ENCODE measurements at regions not wholly inside any gene's neighbourhood (a gene's known extent, or its start where the extent isn't known, plus 50 kb on each side); places are given as distances from the start of the nearest gene placed in this dataset.

DNA sequence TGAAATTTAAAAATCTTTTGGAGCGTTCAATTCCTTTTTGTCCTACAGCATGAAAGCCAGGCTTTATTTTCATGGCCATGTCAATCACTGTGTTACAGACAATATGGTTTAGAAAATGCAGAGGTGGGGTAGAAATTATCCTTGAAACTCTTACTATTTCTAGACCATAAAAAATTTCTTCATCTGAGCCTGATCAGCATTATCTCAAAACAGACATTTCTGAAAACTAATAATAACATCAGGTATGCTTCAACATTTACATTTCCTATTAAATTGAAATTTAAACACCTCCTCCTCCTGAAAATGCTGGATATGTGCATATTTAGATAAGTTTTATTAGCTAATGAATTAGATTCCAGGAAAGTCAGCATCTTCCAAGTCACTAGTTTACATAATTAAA is 570.6 kb downstream of the RIT2 start:
- TF ChIP-seq POLR2A (IDR thresholded peaks at IDR 0.05; ENCODE audit: low read depth, low read length), result no peak
- TF ChIP-seq SPI1 (IDR thresholded peaks at IDR 0.05; ENCODE audit: low read depth, low read length), result no peak
- no peak for TF ChIP-seq TAF1 (IDR thresholded peaks at IDR 0.05; ENCODE audit: low read depth, low read length)
- no peak for TF ChIP-seq POLR2AphosphoS5 (IDR thresholded peaks at IDR 0.05; ENCODE audit: low read depth, low read length)
- no peak for TF ChIP-seq PAX5 (IDR thresholded peaks at IDR 0.05; ENCODE audit: insufficient read depth, low read length, severe bottlenecking)
- TF ChIP-seq POU2F2 (IDR thresholded peaks at IDR 0.05; ENCODE audit: low read depth, low read length), result no peak
